HS-5 (cell line): ENCODE measurements at regions not wholly inside any gene's neighbourhood (a gene's known extent, or its start where the extent isn't known, plus 50 kb on each side); places are given as distances from the start of the nearest gene placed in this dataset.
"Not testable (repeated sequence)": the region's sequence is repeated elsewhere in the genome, so short reads cannot be mapped to it uniquely, and the experiment has no call there.

Experiments
- DNase-seq: peaks from one replicate; pipeline ENCODE4 v3.0.0-alpha.2; 2012; ENCODE audit warnings: low read depth

- no peak for DNase-seq
Measured at GRCh38 chr9:761793-762560, 79.5 kb upstream of the DMRT1 start.

GRCh38 chr9:763692-764091 lies 77.8 kb upstream of the DMRT1 start:
- no peak for DNase-seq

- DNase-seq: peak; percentile 34
Measured at GRCh38 chr9:764105-764524, 77.4 kb upstream of the DMRT1 start.

GRCh38 chr9:764986-765385 lies 76.5 kb upstream of the DMRT1 start:
- no peak for DNase-seq

GRCh38 chr9:767061-767561 lies 74.4 kb upstream of the DMRT1 start:
- DNase-seq: not testable (repeated sequence)

- DNase-seq: no peak
Measured at GRCh38 chr9:776086-776485, 65.4 kb upstream of the DMRT1 start.

- DNase-seq: no peak
Measured at GRCh38 chr9:777978-778377, 63.5 kb upstream of the DMRT1 start.

GRCh38 chr9:784202-784601 lies 57.3 kb upstream of the DMRT1 start:
- DNase-seq: no peak

GRCh38 chr9:784916-785315 lies 56.6 kb upstream of the DMRT1 start:
- DNase-seq: no peak

- no peak for DNase-seq
Measured at GRCh38 chr9:785997-786396, 55.5 kb upstream of the DMRT1 start.

GRCh38 chr9:786405-786804 lies 55.1 kb upstream of the DMRT1 start:
- no peak for DNase-seq

GRCh38 chr9:788777-789176 lies 52.7 kb upstream of the DMRT1 start:
- no peak for DNase-seq
